OCI-LY7 (cell line): ENCODE measurements at regions not wholly inside any gene's neighbourhood (a gene's known extent, or its start where the extent isn't known, plus 50 kb on each side); places are given as distances from the start of the nearest gene placed in this dataset.

Experiments
- BruUV-seq: library from RNA; stranded (reverse); fragments of 400-500 nt; replicated peaks from 2 replicates; lab custom pipeline; 2021; lab: Mats Ljungman, UMichigan
- CTCF ChIA-PET: fragments of 300-600 bp; sonication (Branson Sonifier 250); formaldehyde crosslinking; loops from one replicate; lab custom pipeline; 2022; ENCODE audit warnings: antibody characterized with exemption; ENCODE audit not compliant: unreplicated experiment; lab: Charles Lee
- POLR2A ChIA-PET: fragments of 300-600 bp; sonication (Branson Sonifier 250); formaldehyde crosslinking; loops from one replicate; lab custom pipeline; 2022; ENCODE audit warnings: antibody characterized with exemption; lab: Charles Lee
- DNase-seq: peaks from one replicate; pipeline ENCODE4 v3.0.0-alpha.2; 2015; ENCODE audit warnings: low spot score
- H2AFZ ChIP-seq: fragments of 200-600 bp; sonication (generic), shearing (Covaris generic); 2 replicates; pipeline ENCODE4 v1.6.1; 2014; ENCODE audit warnings: mild to moderate bottlenecking, antibody characterized with exemption, low read length, moderate library complexity
- H3K27ac ChIP-seq: fragments of 200-600 bp; sonication (generic); 2 replicates; pipeline ENCODE4 v1.5.1; 2014; ENCODE audit warnings: mixed run types, low read depth, mild to moderate bottlenecking, moderate library complexity, low read length, inconsistent platforms; ENCODE audit not compliant: poor library complexity, severe bottlenecking
- H3K36me3 ChIP-seq: fragments of 200-600 bp; sonication (generic); 2 replicates; pipeline ENCODE4 v1.6.1; 2014; ENCODE audit warnings: mild to moderate bottlenecking, antibody characterized with exemption, low read length, moderate library complexity, mixed read lengths; ENCODE audit not compliant: insufficient read depth
- H3K4me1 ChIP-seq: fragments of 200-600 bp; sonication (generic); 2 replicates; pipeline ENCODE4 v1.5.1; 2014; ENCODE audit warnings: mild to moderate bottlenecking, low read length; ENCODE audit not compliant: insufficient read depth, poor library complexity, severe bottlenecking
- H3K4me2 ChIP-seq: fragments of 200-600 bp; sonication (generic); 2 replicates; pipeline ENCODE4 v1.6.1; 2014; ENCODE audit warnings: mild to moderate bottlenecking, low read length
- H3K4me3 ChIP-seq: fragments of 200-600 bp; sonication (generic); 2 replicates; pipeline ENCODE4 v1.5.1; 2014; ENCODE audit warnings: mild to moderate bottlenecking, low read depth, low read length; ENCODE audit not compliant: poor library complexity, severe bottlenecking
- H3K79me2 ChIP-seq: fragments of 200-600 bp; sonication (generic); 2 replicates; pipeline ENCODE4 v1.6.1; 2016; ENCODE audit warnings: low read depth, mild to moderate bottlenecking, low read length, moderate library complexity, mixed read lengths; ENCODE audit not compliant: insufficient read depth
- H3K9me2 ChIP-seq: fragments of 200-600 bp; sonication (generic); 2 replicates; pipeline ENCODE4 v1.6.1; 2016; ENCODE audit warnings: mild to moderate bottlenecking, low read length, mixed read lengths; ENCODE audit not compliant: insufficient read depth
- H3K9me3 ChIP-seq: fragments of 200-600 bp; sonication (generic); 2 replicates; pipeline ENCODE4 v1.6.1; 2014; ENCODE audit warnings: mild to moderate bottlenecking, mixed run types, low read length, mixed read lengths
- H4K20me1 ChIP-seq: fragments of 200-600 bp; sonication (generic); 2 replicates; pipeline ENCODE4 v1.6.1; 2014; ENCODE audit warnings: mild to moderate bottlenecking, antibody characterized with exemption, low read length, moderate library complexity, mixed read lengths; ENCODE audit not compliant: insufficient read depth
- CTCF ChIP-seq: fragments of 200-600 bp; sonication (generic); conservative IDR thresholded peaks from 2 replicates; pipeline ENCODE4 v1.5.1; 2014; ENCODE audit warnings: mild to moderate bottlenecking, antibody characterized with exemption, low read length, moderate library complexity, mixed read lengths
- EZH2phosphoT487 ChIP-seq: fragments of 200-600 bp; sonication (generic); IDR thresholded peaks from 2 replicates; pipeline ENCODE4 v1.6.1; 2018; ENCODE audit warnings: low read depth, borderline replicate concordance, mild to moderate bottlenecking, mixed run types, antibody characterized with exemption, low read length, moderate library complexity, mixed read lengths
- intact Hi-C: fragments of 100-400 bp; cut with micrococcal nuclease; formaldehyde crosslinking; loops from one replicate; pipeline ENCODE4 v1.10.0; 2022; ENCODE audit not compliant: unreplicated experiment

- no peaks in the 10 kb centered on the region for H3K36me3 ChIP-seq
- no peak overlapping the region for H3K4me3 ChIP-seq
- intact Hi-C loops: no loop called here
- TF ChIP-seq CTCF (no peak), EZH2phosphoT487 (no peak)
- no peak overlapping the region for H3K27ac ChIP-seq
- no peak overlapping the region for H3K4me2 ChIP-seq
- H3K79me2 ChIP-seq: no peaks in the 10 kb centered on the region
- BruUV-seq: no TSS peak
- peaks cover 12% of the 10 kb centered on the region for H3K4me1 ChIP-seq
- ChIA-PET POLR2A (no interaction called here), CTCF (no interaction called here)
- no peaks in the 10 kb centered on the region for H3K9me3 ChIP-seq
- no peak for DNase-seq
- no peaks in the 10 kb centered on the region for H4K20me1 ChIP-seq
- no peak overlapping the region for H2AFZ ChIP-seq
- H3K9me2 ChIP-seq: no peaks in the 10 kb centered on the region
Measured at GRCh38 chr3:148318240-148318639, 379.5 kb upstream of the AGTR1 start.

DNA sequence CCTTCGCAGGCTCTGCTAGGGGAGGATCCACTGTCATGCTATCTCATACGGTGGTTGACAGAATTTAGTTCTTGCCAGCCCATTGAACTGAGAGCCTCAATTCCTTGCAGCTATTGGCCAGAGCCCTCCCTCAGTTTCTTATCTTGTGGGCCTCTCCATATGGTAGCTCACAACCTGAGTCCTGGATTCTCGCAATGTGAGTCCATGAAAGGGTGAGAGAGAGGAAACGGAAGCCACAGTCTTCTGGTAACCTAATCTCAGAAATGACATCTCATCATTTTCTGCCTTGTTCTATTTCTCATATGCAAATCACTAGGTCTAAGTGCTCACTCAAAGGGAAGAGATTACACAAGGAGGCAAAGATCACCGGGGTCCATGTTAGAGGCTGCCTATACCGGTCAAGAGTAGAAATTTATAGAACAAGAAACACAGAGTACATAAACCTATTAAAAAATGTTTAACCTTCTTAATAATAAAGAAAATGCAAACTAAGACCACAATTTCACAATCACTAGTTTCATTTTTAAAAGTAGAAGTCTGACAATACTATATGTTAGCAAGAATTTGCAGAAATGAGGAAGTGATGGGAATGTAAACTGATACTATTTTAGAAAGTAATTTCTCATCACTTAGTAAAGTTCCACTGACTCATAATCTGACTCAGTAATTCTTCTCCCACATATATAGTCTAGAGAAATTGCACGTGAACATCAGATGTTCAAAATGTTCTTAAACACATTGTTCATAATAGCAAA, 378.4 kb upstream of the AGTR1 start:
- H3K4me2 ChIP-seq: peak overlapping the region; percentile 24
- no peak for DNase-seq
- H3K9me3 ChIP-seq: no peaks in the 10 kb centered on the region
- BruUV-seq: no TSS peak
- H3K36me3 ChIP-seq: no peaks in the 10 kb centered on the region
- TF ChIP-seq EZH2phosphoT487 (no peak), CTCF (no peak)
- ChIA-PET POLR2A (no interaction called here), CTCF (no interaction called here)
- H2AFZ ChIP-seq: no peak overlapping the region
- H3K4me1 ChIP-seq: peaks cover 12% of the 10 kb centered on the region
- intact Hi-C loops: no loop called here
- H3K79me2 ChIP-seq: no peaks in the 10 kb centered on the region
- H3K27ac ChIP-seq: no peak overlapping the region
- H3K4me3 ChIP-seq: no peak overlapping the region
- no peaks in the 10 kb centered on the region for H4K20me1 ChIP-seq
- H3K9me2 ChIP-seq: no peaks in the 10 kb centered on the region

DNA sequence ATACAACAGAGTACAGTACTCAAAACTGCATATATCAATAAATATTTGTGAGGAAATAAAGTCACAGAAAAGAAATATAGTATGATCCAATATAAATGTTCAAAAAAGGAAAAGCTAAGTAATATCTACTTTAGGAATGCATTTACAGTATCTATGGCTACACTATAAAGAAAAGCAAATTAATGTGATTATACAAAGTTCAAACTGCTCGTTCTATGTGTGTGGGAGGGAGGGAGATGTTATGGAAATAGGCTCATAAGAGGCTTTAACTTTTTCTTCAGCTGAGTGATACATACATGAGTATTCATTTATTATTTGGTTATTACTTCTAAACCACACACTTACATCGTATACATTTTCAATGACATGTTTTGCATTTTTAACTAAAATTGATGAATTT, 377.7 kb upstream of the AGTR1 start:
- Histone ChIP-seq H3K9me2 (no peaks in the 10 kb centered on the region), H2AFZ (no peak overlapping the region), H3K4me2 (peak overlapping the region; percentile 24), H4K20me1 (no peaks in the 10 kb centered on the region), H3K9me3 (no peaks in the 10 kb centered on the region), H3K36me3 (no peaks in the 10 kb centered on the region), H3K4me3 (no peak overlapping the region), H3K79me2 (no peaks in the 10 kb centered on the region), H3K27ac (no peak overlapping the region), H3K4me1 (peaks cover 12% of the 10 kb centered on the region)
- TF ChIP-seq EZH2phosphoT487: no peak
- no peak for TF ChIP-seq CTCF
- BruUV-seq: no TSS peak
- intact Hi-C loops: no loop called here
- DNase-seq: no peak
- CTCF ChIA-PET: no interaction called here
- POLR2A ChIA-PET: interaction anchor here (1.0 kb wide), 1 partner anchor 23 kb away, joined by 3 read pairs; no protein-coding TSS in a partner anchor
